GM12878 (cell line): ENCODE measurements at regions not wholly inside any gene's neighbourhood (a gene's known extent, or its start where the extent isn't known, plus 50 kb on each side); places are given as distances from the start of the nearest gene placed in this dataset.
"Not testable (repeated sequence)": the region's sequence is repeated elsewhere in the genome, so short reads cannot be mapped to it uniquely, and the experiment has no call there.

Source experiments
- CTCF ChIP-seq, 3 experiments: IDR thresholded peaks in 2 of 3; conservative IDR thresholded peaks in 1 of 3; 2 replicates each; pipeline ENCODE4 v1.5.1; 2011; ENCODE audit warnings: low read depth in 3 of 3, low read length in 3 of 3, mild to moderate bottlenecking in 3 of 3, control low read depth in 2 of 3, moderate library complexity in 2 of 3, inconsistent platforms in 1 of 3, mixed read lengths in 1 of 3; ENCODE audit not compliant: control insufficient read depth in 2 of 3, insufficient read depth in 1 of 3; ENCODE audit errors: extremely low read depth in 1 of 3
- EZH2 ChIP-seq: IDR thresholded peaks from 2 replicates; pipeline ENCODE4 v1.6.1; 2012; ENCODE audit warnings: low read depth, mild to moderate bottlenecking, control low read depth, inconsistent platforms, low read length, borderline replicate concordance; ENCODE audit not compliant: control insufficient read depth
- IKZF2 ChIP-seq, 2 experiments: fragments of 450-650 bp; IDR thresholded peaks; 2 replicates each; pipeline ENCODE4 v1.6.1; 2017; ENCODE audit warnings: mild to moderate bottlenecking in 2 of 2, moderate library complexity in 2 of 2
- JUNB ChIP-seq: IDR thresholded peaks from 2 replicates; pipeline ENCODE4 v1.6.1; 2016; ENCODE audit warnings: antibody characterized with exemption, mild to moderate bottlenecking
- POLR2A ChIP-seq: IDR thresholded peaks from 2 replicates; pipeline ENCODE4 v1.6.1; 2011; ENCODE audit warnings: low read depth, mild to moderate bottlenecking, low read length
- RAD21 ChIP-seq: IDR thresholded peaks from 2 replicates; pipeline ENCODE4 v1.6.1; 2011; ENCODE audit warnings: mild to moderate bottlenecking, low read depth, low read length, moderate library complexity; ENCODE audit not compliant: insufficient read depth
- SMC3 ChIP-seq: IDR thresholded peaks from 2 replicates; pipeline ENCODE4 v1.6.1; 2011; ENCODE audit warnings: low read length, improper control_type of control experiment, borderline replicate concordance
- TAF1 ChIP-seq: IDR thresholded peaks from 2 replicates; pipeline ENCODE4 v1.6.1; 2011; ENCODE audit warnings: mild to moderate bottlenecking, low read depth, low read length, borderline replicate concordance

- TF ChIP-seq TAF1; POLR2A; CTCF (IDR thresholded peaks at IDR 0.05 in 2 of 3, conservative IDR thresholded peaks at IDR 0.05 in 1 of 3; ENCODE audit: control insufficient read depth in 2 of 3, extremely low read depth in 1 of 3, insufficient read depth in 1 of 3, low read depth in 3 of 3, low read length in 3 of 3); RAD21; JUNB; EZH2; IKZF2 (IDR thresholded peaks at IDR 0.05); SMC3: not testable (repeated sequence)
These were observed 1473.4 kb upstream of the SEL1L start for GRCh38 chr14:83007052-83007451.
